OCI-LY1 (cell line): ENCODE measurements at regions not wholly inside any gene's neighbourhood (a gene's known extent, or its start where the extent isn't known, plus 50 kb on each side); places are given as distances from the start of the nearest gene placed in this dataset.

Source experiments
- CTCF ChIP-seq: fragments of 200-600 bp; sonication (generic), shearing (Covaris generic); IDR thresholded peaks from 2 replicates; pipeline ENCODE4 v1.5.1; 2017; ENCODE audit warnings: mild to moderate bottlenecking, antibody characterized with exemption, low read length, moderate library complexity, mixed read lengths
- EZH2 ChIP-seq: fragments of 200-600 bp; sonication (generic), shearing (Covaris generic); IDR thresholded peaks from 2 replicates; pipeline ENCODE4 v1.8.0; 2017; ENCODE audit warnings: borderline replicate concordance, mixed run types, mild to moderate bottlenecking, antibody characterized with exemption, low read length, moderate library complexity, mixed read lengths

- no peak for TF ChIP-seq CTCF
- no peak for TF ChIP-seq EZH2
These were observed 58.6 kb upstream of the ARHGAP29 start for GRCh38 chr1:94296018-94296417.
